Epithelial cell of proximal tubule (primary cell): ENCODE measurements at regions not wholly inside any gene's neighbourhood (a gene's known extent, or its start where the extent isn't known, plus 50 kb on each side); places are given as distances from the start of the nearest gene placed in this dataset.

Experiments used
- DNase-seq: peaks from one replicate; pipeline ENCODE4 v3.0.0-alpha.2; 2011; ENCODE audit warnings: low read depth
- H3K4me3 ChIP-seq: 2 replicates; pipeline ENCODE4 v1.5.1; 2011; ENCODE audit warnings: low read depth, mild to moderate bottlenecking, low read length
- CTCF ChIP-seq: conservative IDR thresholded peaks from 2 replicates; pipeline ENCODE4 v1.5.1; 2012; ENCODE audit warnings: low read depth, mild to moderate bottlenecking, low read length

GRCh38 chr5:68099327-68099726 lies 116.2 kb upstream of the PIK3R1 start:
- no peak for TF ChIP-seq CTCF
- H3K4me3 ChIP-seq = no peak overlapping the region
- DNase-seq = no peak

GRCh38 chr5:68093455-68094159 lies 121.9 kb upstream of the PIK3R1 start:
- TF ChIP-seq CTCF = no peak
- H3K4me3 ChIP-seq = no peak overlapping the region
- DNase-seq = no peak

- no peak for DNase-seq
- no peak for TF ChIP-seq CTCF
- no peak overlapping the region for H3K4me3 ChIP-seq
Observed at GRCh38 chr5:68088302-68088701, 127.3 kb upstream of the PIK3R1 start.

- H3K4me3 ChIP-seq = no peak overlapping the region
- TF ChIP-seq CTCF = no peak
- no peak for DNase-seq
Observed at GRCh38 chr5:68087866-68088265, 127.7 kb upstream of the PIK3R1 start.

GRCh38 chr5:68086857-68087256 lies 128.7 kb upstream of the PIK3R1 start:
- TF ChIP-seq CTCF = no peak
- H3K4me3 ChIP-seq = no peak overlapping the region
- peak; percentile 51 for DNase-seq

- no peak for TF ChIP-seq CTCF
- no peak for DNase-seq
- H3K4me3 ChIP-seq = no peak overlapping the region
Observed at GRCh38 chr5:68086439-68086838, 129.1 kb upstream of the PIK3R1 start.

- no peak overlapping the region for H3K4me3 ChIP-seq
- no peak for DNase-seq
- TF ChIP-seq CTCF = no peak
Observed at GRCh38 chr5:68084396-68084795, 131.2 kb upstream of the PIK3R1 start.
